Transverse colon (tissue), 4 donors: ENCODE measurements at regions not wholly inside any gene's neighbourhood (a gene's known extent, or its start where the extent isn't known, plus 50 kb on each side); places are given as distances from the start of the nearest gene placed in this dataset.

Experiments
- POLR2A ChIP-seq: fragments of 450-650 bp; IDR thresholded peaks from one replicate; pipeline ENCODE4 v1.6.1; 2016; ENCODE audit warnings: antibody characterized with exemption, mild to moderate bottlenecking, moderate library complexity
- POLR2AphosphoS5 ChIP-seq, 3 donors: sonication (generic); formaldehyde crosslinking; IDR thresholded peaks; one replicate each; pipeline ENCODE4 v1.6.1; 2016; ENCODE audit warnings: antibody characterized with exemption in 3 of 3
- TF ChIP-seq, protein P1 (sequence below), 5 experiments: fragments of 200-600 bp in 3 of 5; fragments of 450-650 bp in 2 of 5; sonication (generic) in 3 of 5; IDR thresholded peaks; 1 replicate in 2 of 5; 2 replicates in 3 of 5; pipeline ENCODE4 v1.5.1; 2016 to 2017; ENCODE audit warnings: antibody characterized with exemption in 5 of 5, inconsistent platforms in 3 of 5, mild to moderate bottlenecking in 2 of 5, moderate library complexity in 1 of 5

DNA sequence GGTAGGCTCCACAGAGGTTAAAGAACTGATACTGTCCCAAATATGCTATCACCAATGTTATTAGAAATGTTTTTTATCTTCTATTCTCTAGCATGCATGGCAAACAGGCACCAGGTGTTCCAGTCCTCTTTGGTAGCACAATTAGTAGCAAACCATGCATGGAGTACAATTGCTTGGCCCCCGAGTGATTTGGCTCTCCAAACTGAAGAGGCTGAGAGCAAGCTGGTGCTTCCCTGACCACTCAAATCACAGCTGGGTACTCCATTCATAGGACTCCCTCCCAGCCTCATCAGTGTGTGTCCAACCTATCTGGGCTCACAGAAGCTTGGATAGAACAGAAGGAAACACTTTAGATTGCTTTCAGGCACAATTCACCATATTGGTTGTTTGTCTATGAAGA lies 93.4 kb downstream of the DIO2 start:
- TF ChIP-seq, protein P1, sequence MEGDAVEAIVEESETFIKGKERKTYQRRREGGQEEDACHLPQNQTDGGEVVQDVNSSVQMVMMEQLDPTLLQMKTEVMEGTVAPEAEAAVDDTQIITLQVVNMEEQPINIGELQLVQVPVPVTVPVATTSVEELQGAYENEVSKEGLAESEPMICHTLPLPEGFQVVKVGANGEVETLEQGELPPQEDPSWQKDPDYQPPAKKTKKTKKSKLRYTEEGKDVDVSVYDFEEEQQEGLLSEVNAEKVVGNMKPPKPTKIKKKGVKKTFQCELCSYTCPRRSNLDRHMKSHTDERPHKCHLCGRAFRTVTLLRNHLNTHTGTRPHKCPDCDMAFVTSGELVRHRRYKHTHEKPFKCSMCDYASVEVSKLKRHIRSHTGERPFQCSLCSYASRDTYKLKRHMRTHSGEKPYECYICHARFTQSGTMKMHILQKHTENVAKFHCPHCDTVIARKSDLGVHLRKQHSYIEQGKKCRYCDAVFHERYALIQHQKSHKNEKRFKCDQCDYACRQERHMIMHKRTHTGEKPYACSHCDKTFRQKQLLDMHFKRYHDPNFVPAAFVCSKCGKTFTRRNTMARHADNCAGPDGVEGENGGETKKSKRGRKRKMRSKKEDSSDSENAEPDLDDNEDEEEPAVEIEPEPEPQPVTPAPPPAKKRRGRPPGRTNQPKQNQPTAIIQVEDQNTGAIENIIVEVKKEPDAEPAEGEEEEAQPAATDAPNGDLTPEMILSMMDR (IDR thresholded peaks at IDR 0.05): no peak
- TF ChIP-seq POLR2A: no peak
- TF ChIP-seq POLR2AphosphoS5 (IDR thresholded peaks at IDR 0.05): no peak
